Lung (tissue), 11 donors: ENCODE measurements at regions not wholly inside any gene's neighbourhood (a gene's known extent, or its start where the extent isn't known, plus 50 kb on each side); places are given as distances from the start of the nearest gene placed in this dataset.

ENCODE experiments used
- ATAC-seq: fragments of 200-7000 bp; cut with Tn5 transposase; one replicate; pipeline ENCODE4 v1.9.1; 2020; ENCODE audit warnings: moderate number of reproducible peaks; ENCODE audit not compliant: insufficient read depth, low FRiP score
- DNase-seq, 3 donors: peaks; one replicate each; pipeline ENCODE4 v3.0.0-alpha.2; 2013 to 2017
- H3K27ac ChIP-seq, 2 donors: one replicate each; pipeline ENCODE4 v1.5.1; 2013; ENCODE audit warnings: mild to moderate bottlenecking in 2 of 2, moderate library complexity in 2 of 2, control low read depth in 1 of 2, inconsistent platforms in 1 of 2, low read depth in 1 of 2, low read length in 1 of 2
- H3K27me3 ChIP-seq, 3 donors: one replicate each; pipeline ENCODE4 v1.5.1; 2013; ENCODE audit warnings: low read length in 2 of 3; ENCODE audit not compliant: control insufficient read depth in 3 of 3, insufficient read depth in 3 of 3
- H3K36me3 ChIP-seq, 4 donors: one replicate each; pipeline ENCODE4 v1.5.1; 2013; ENCODE audit warnings: low read length in 4 of 4, mild to moderate bottlenecking in 1 of 4, moderate library complexity in 1 of 4; ENCODE audit not compliant: control insufficient read depth in 4 of 4, insufficient read depth in 4 of 4
- H3K4me1 ChIP-seq, 5 donors: one replicate each; pipeline ENCODE4 v1.5.1; 2013; ENCODE audit warnings: low read length in 5 of 5, mild to moderate bottlenecking in 2 of 5, moderate library complexity in 1 of 5; ENCODE audit not compliant: control insufficient read depth in 5 of 5, insufficient read depth in 5 of 5
- H3K4me3 ChIP-seq: one replicate; pipeline ENCODE4 v1.5.1; 2013; ENCODE audit warnings: mild to moderate bottlenecking, control low read depth, moderate library complexity
- H3K9ac ChIP-seq, 2 donors: one replicate each; pipeline ENCODE4 v1.5.1; 2013; ENCODE audit warnings: low read length in 2 of 2, control low read depth in 1 of 2; ENCODE audit not compliant: insufficient read depth in 1 of 2
- H3K9me3 ChIP-seq, 4 donors: one replicate each; pipeline ENCODE4 v1.5.1; 2013; ENCODE audit warnings: low read length in 3 of 4, mild to moderate bottlenecking in 1 of 4, moderate library complexity in 1 of 4; ENCODE audit not compliant: control insufficient read depth in 4 of 4, insufficient read depth in 3 of 4
- WGBS, 2 donors: extraction: QIAGEN DNeasy Blood & Tissue Kit; methylation state at CpG; one replicate each; pipeline ENCODE4 v1.1.7; 2013; 5-methylcytosine and 5-hydroxymethylcytosine counted together
- TF ChIP-seq, protein P1 (sequence below): IDR thresholded peaks from 2 replicates; pipeline ENCODE4 v1.5.1; 2012; ENCODE audit warnings: mild to moderate bottlenecking; ENCODE audit errors: control extremely low read depth, extremely low read depth
- donor health status: control.
- donor health status: control.
- donor health status: Bipolar disorder and iron deficiency.
- donor health status: healthy.
- donor health status: DM: yes; HTN: yes; CAD: no.

GRCh38 chr5:175070283-175070682 lies 345.9 kb downstream of the MSX2 start:
- TF ChIP-seq, protein P1, sequence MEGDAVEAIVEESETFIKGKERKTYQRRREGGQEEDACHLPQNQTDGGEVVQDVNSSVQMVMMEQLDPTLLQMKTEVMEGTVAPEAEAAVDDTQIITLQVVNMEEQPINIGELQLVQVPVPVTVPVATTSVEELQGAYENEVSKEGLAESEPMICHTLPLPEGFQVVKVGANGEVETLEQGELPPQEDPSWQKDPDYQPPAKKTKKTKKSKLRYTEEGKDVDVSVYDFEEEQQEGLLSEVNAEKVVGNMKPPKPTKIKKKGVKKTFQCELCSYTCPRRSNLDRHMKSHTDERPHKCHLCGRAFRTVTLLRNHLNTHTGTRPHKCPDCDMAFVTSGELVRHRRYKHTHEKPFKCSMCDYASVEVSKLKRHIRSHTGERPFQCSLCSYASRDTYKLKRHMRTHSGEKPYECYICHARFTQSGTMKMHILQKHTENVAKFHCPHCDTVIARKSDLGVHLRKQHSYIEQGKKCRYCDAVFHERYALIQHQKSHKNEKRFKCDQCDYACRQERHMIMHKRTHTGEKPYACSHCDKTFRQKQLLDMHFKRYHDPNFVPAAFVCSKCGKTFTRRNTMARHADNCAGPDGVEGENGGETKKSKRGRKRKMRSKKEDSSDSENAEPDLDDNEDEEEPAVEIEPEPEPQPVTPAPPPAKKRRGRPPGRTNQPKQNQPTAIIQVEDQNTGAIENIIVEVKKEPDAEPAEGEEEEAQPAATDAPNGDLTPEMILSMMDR = no peak
- no peak for DNase-seq
- Histone ChIP-seq H3K9me3 (no peaks in the 10 kb centered on the region), H3K4me3 (no peak overlapping the region), H3K4me1 (no peaks in the 10 kb centered on the region), H3K27me3 (no peaks in the 10 kb centered on the region), H3K36me3 (no peaks in the 10 kb centered on the region), H3K27ac (no peak overlapping the region), H3K9ac (no peak overlapping the region)
- ATAC-seq = no peak

- DNase-seq (no peak), ATAC-seq (no peak)
- Histone ChIP-seq H3K27ac (no peak overlapping the region), H3K36me3 (no peaks in the 10 kb centered on the region), H3K4me1 (peaks cover 0 to 10% (median 0%) of the 10 kb centered on the region in 5 donors), H3K27me3 (peaks cover 0 to 3% (median 0%) of the 10 kb centered on the region in 3 donors), H3K4me3 (no peak overlapping the region), H3K9ac (peak overlapping the region in 1 of 2 donors; percentile 3), H3K9me3 (no peaks in the 10 kb centered on the region)
- TF ChIP-seq, protein P1 = no peak
- 46 to 52% methylated on average over 2 of the region's 2 CpGs for WGBS, 2 donors
These were observed 335.9 kb downstream of the MSX2 start for GRCh38 chr5:175060257-175060656.

GRCh38 chr5:175059687-175060211 lies 335.4 kb downstream of the MSX2 start:
- Histone ChIP-seq H3K4me3 (no peak overlapping the region), H3K9me3 (no peaks in the 10 kb centered on the region), H3K27ac (no peak overlapping the region), H3K9ac (peak overlapping the region in 1 of 2 donors; percentile 3), H3K36me3 (no peaks in the 10 kb centered on the region), H3K27me3 (peaks cover 0 to 3% (median 0%) of the 10 kb centered on the region in 3 donors), H3K4me1 (peaks cover 0 to 10% (median 0%) of the 10 kb centered on the region in 5 donors)
- TF ChIP-seq, protein P1 = no peak
- ATAC-seq = no peak
- peak; percentile 88 to 91 (median 89) for DNase-seq
- 1 to 4% methylated on average over 22 of the region's 22 CpGs for WGBS, 2 donors

- Histone ChIP-seq H3K36me3 (no peaks in the 10 kb centered on the region), H3K9ac (no peak overlapping the region), H3K4me3 (no peak overlapping the region), H3K9me3 (no peaks in the 10 kb centered on the region), H3K4me1 (peaks cover 0 to 10% (median 0%) of the 10 kb centered on the region in 5 donors), H3K27me3 (peaks cover 0 to 3% (median 0%) of the 10 kb centered on the region in 3 donors), H3K27ac (no peak overlapping the region)
- WGBS, 2 donors = 80 to 84% methylated on average over 4 of the region's 4 CpGs
- TF ChIP-seq, protein P1 = no peak
- DNase-seq (no peak), ATAC-seq (no peak)
These were observed 332.4 kb downstream of the MSX2 start for GRCh38 chr5:175056831-175057230.
